Esophagus squamous epithelium (tissue), 5 donors: ENCODE measurements at regions not wholly inside any gene's neighbourhood (a gene's known extent, or its start where the extent isn't known, plus 50 kb on each side); places are given as distances from the start of the nearest gene placed in this dataset.

Experiments used
- DNase-seq: peaks from one replicate; lab custom pipeline; 2025; lab: John Stamatoyannopoulos, UW
- H3K27ac ChIP-seq, 4 donors: fragments of 200-600 bp; sonication (generic); one replicate each; pipeline ENCODE4 v1.5.1; 2016 to 2019; ENCODE audit warnings: mild to moderate bottlenecking in 1 of 4
- H3K27me3 ChIP-seq, 4 donors: fragments of 200-600 bp; sonication (generic); 1 replicate in 3 of 4; 2 replicates in 1 of 4; pipeline versions ENCODE4 v1.5.1 to v1.6.0; 2017 to 2021; ENCODE audit warnings: antibody characterized with exemption in 1 of 4
- H3K36me3 ChIP-seq, 3 donors: fragments of 200-600 bp; sonication (generic); one replicate each; pipeline ENCODE4 v1.5.1; 2016 to 2019
- H3K4me1 ChIP-seq, 3 donors: fragments of 200-600 bp; sonication (generic); one replicate each; pipeline ENCODE4 v1.5.1; 2017 to 2019
- H3K4me3 ChIP-seq, 4 donors: fragments of 200-600 bp; sonication (generic); 1 replicate in 3 of 4; 2 replicates in 1 of 4; pipeline ENCODE4 v1.5.1; 2016 to 2019; ENCODE audit warnings: mild to moderate bottlenecking in 2 of 4, moderate library complexity in 1 of 4
- H3K9me3 ChIP-seq, 3 donors: fragments of 200-600 bp; sonication (generic); one replicate each; pipeline ENCODE4 v1.5.1; 2016 to 2019
- POLR2A ChIP-seq, 4 donors: fragments of 450-650 bp; IDR thresholded peaks; one replicate each; pipeline ENCODE4 v1.6.1; 2017; ENCODE audit warnings: antibody characterized with exemption in 4 of 4, mild to moderate bottlenecking in 4 of 4, moderate library complexity in 3 of 4
- WGBS, 2 donors: methylation state at CpG; one replicate each; pipeline ENCODE4 v1.1.5; 2018; 5-methylcytosine and 5-hydroxymethylcytosine counted together
- intact Hi-C: fragments of 100-400 bp; cut with DNase I; formaldehyde crosslinking; loops from one replicate; pipeline ENCODE4 v1.15.0; 2022
- TF ChIP-seq, protein P1 (sequence below), 6 experiments: fragments of 450-650 bp in 4 of 6; fragments of 200-600 bp in 2 of 6; sonication (generic) in 2 of 6; IDR thresholded peaks; one replicate each; pipeline ENCODE4 v1.5.1; 2016 to 2019; ENCODE audit warnings: antibody characterized with exemption in 6 of 6, mild to moderate bottlenecking in 4 of 6, moderate library complexity in 4 of 6
- donor health status: DM: yes; HTN: yes; CAD: no.

DNA sequence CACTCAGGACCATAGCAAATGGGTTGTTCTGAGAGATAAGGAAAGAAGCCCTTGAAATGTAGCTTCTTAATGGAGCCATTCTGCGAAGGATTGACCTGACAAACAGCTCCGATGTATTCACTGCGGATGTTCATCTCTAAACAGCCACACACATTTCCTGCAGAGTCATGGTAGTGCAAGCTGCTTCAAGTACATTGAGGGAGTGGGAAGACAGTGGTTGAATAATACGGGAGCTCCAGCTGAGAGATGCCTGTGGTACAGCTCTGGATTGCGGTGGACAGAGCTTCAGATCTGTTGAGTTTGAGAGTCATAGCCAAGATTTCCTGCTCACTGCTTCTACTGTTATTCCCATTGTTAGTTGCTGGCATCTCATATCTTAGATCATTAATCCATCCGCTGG lies 86.6 kb downstream of the ZBTB18 start:
- Histone ChIP-seq H3K4me1 (no peaks in the 10 kb centered on the region), H3K36me3 (no peaks in the 10 kb centered on the region), H3K27ac (peak overlapping the region in 1 of 4 donors; percentile 14), H3K9me3 (no peaks in the 10 kb centered on the region), H3K4me3 (no peak overlapping the region), H3K27me3 (peaks cover 0 to 4% (median 0%) of the 10 kb centered on the region in 4 donors)
- WGBS, 2 donors: 73 to 75% methylated on average over 6 of the region's 6 CpGs
- TF ChIP-seq POLR2A (IDR thresholded peaks at IDR 0.05): no peak
- TF ChIP-seq, protein P1, sequence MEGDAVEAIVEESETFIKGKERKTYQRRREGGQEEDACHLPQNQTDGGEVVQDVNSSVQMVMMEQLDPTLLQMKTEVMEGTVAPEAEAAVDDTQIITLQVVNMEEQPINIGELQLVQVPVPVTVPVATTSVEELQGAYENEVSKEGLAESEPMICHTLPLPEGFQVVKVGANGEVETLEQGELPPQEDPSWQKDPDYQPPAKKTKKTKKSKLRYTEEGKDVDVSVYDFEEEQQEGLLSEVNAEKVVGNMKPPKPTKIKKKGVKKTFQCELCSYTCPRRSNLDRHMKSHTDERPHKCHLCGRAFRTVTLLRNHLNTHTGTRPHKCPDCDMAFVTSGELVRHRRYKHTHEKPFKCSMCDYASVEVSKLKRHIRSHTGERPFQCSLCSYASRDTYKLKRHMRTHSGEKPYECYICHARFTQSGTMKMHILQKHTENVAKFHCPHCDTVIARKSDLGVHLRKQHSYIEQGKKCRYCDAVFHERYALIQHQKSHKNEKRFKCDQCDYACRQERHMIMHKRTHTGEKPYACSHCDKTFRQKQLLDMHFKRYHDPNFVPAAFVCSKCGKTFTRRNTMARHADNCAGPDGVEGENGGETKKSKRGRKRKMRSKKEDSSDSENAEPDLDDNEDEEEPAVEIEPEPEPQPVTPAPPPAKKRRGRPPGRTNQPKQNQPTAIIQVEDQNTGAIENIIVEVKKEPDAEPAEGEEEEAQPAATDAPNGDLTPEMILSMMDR (IDR thresholded peaks at IDR 0.05): no peak
- intact Hi-C loops: no loop called here
- DNase-seq: no peak

DNA sequence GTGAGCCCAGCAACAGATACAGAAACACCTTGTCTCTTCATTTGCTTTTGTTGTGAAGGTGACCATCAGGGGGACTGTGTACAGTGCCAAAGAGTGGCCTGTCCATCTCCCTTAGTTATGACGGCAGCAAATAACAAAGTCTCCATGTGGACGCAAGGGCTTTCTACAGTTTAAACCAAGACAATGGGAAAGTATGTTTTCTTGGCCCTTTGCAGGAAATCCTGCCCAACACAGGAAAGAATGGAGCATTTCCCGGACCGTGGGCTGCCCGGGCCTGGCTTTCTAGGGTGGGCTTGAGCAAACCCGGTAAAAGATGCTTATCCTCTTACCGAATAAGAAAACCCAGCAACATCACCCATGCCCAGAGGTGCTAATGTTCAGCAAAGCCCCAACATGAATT lies 87.3 kb downstream of the ZBTB18 start:
- Histone ChIP-seq H3K36me3 (no peaks in the 10 kb centered on the region), H3K27ac (peak overlapping the region in 1 of 4 donors; percentile 14), H3K27me3 (peaks cover 0 to 4% (median 0%) of the 10 kb centered on the region in 4 donors), H3K4me1 (no peaks in the 10 kb centered on the region), H3K4me3 (no peak overlapping the region), H3K9me3 (no peaks in the 10 kb centered on the region)
- 80 to 81% methylated on average over 2 to 3 of the region's 7 CpGs for WGBS, 2 donors
- intact Hi-C loops: no loop called here
- no peak for DNase-seq
- no peak for TF ChIP-seq POLR2A (IDR thresholded peaks at IDR 0.05)
- TF ChIP-seq, protein P1 (IDR thresholded peaks at IDR 0.05): no peak

DNA sequence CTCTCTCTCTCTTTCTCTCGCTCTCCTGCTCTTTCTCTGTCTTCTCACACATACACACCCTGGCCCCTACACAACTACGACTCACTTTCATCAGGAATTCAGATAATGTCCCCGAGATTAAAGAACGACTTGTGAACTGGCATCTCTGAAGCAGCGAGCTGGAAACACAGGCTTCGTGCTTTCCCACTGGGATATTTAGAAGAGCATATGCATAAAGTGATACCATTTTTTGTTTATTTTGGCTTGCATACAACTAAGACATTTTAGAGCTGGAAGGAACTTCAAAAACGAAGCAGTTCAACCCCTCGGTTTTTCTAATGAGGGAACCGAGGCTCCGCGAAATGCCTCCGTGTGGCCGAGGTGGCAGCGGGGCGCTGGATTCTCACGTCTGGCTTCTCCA lies 88.6 kb downstream of the ZBTB18 start:
- Histone ChIP-seq H3K4me1 (no peaks in the 10 kb centered on the region), H3K4me3 (no peak overlapping the region), H3K27ac (no peak overlapping the region), H3K36me3 (no peaks in the 10 kb centered on the region), H3K27me3 (peaks cover 0 to 4% (median 0%) of the 10 kb centered on the region in 4 donors), H3K9me3 (no peaks in the 10 kb centered on the region)
- intact Hi-C loops: no loop called here
- 67% methylated on average over 16 of the region's 16 CpGs for WGBS, 2 donors
- TF ChIP-seq, protein P1 (IDR thresholded peaks at IDR 0.05): no peak
- TF ChIP-seq POLR2A (IDR thresholded peaks at IDR 0.05): no peak
- no peak for DNase-seq

DNA sequence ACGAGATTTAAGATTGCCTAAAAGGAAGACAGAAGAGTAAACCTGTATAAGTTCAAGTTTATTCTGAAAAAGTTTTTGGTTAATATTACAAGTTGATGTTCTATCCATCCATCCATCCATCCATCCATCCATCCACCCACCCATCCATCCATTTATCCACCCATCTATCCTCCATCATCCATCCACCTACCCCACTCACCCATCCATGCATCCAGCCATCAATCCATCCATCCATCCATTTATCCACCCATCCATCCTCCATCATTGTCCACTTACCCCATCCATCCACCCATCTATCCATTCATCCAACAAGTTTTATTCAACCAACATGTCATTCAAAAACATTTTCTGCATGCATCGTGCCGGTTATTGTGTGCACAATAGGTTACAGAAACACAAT lies 89.3 kb downstream of the ZBTB18 start:
- Histone ChIP-seq H3K36me3 (no peaks in the 10 kb centered on the region), H3K9me3 (no peaks in the 10 kb centered on the region), H3K4me3 (no peak overlapping the region), H3K27ac (no peak overlapping the region), H3K27me3 (peaks cover 0 to 4% (median 0%) of the 10 kb centered on the region in 4 donors), H3K4me1 (no peaks in the 10 kb centered on the region)
- TF ChIP-seq, protein P1 (IDR thresholded peaks at IDR 0.05): no peak
- no peak for TF ChIP-seq POLR2A (IDR thresholded peaks at IDR 0.05)
- 93 to 96% methylated on average over 3 of the region's 3 CpGs for WGBS, 2 donors
- intact Hi-C loops: no loop called here
- no peak for DNase-seq

DNA sequence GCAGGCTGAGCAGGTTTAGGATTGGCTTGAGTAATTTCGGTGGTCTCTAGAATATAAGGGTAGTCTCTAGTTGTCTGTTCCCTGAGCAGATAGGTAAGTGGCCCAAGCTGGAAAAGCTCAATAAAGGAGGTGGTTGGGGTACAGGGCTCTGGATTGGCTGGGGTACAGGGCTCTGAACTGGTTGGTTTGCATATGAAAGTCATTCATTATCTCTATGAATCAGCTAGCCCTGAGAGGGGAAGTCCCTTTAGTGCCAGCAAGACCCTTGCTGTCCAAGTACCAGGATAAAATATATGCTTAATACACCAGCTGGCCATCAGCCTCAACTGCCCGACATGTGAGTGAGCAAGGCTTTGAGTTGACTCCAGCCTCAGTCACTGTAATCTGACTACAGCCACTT lies 93.0 kb downstream of the ZBTB18 start:
- TF ChIP-seq, protein P1 (IDR thresholded peaks at IDR 0.05): no peak
- TF ChIP-seq POLR2A (IDR thresholded peaks at IDR 0.05): no peak
- Histone ChIP-seq H3K9me3 (no peaks in the 10 kb centered on the region), H3K27ac (no peak overlapping the region), H3K27me3 (peaks cover 0 to 4% (median 0%) of the 10 kb centered on the region in 4 donors), H3K36me3 (no peaks in the 10 kb centered on the region), H3K4me1 (no peaks in the 10 kb centered on the region), H3K4me3 (no peak overlapping the region)
- WGBS, 2 donors: 67 to 100% methylated on average over 1 to 2 of the region's 2 CpGs
- intact Hi-C loops: no loop called here
- no peak for DNase-seq
